ENCODE measurements at regions not wholly inside any gene's neighbourhood (a gene's known extent, or its start where the extent isn't known, plus 50 kb on each side); places are given as distances from the start of the nearest gene placed in this dataset.

DNA sequence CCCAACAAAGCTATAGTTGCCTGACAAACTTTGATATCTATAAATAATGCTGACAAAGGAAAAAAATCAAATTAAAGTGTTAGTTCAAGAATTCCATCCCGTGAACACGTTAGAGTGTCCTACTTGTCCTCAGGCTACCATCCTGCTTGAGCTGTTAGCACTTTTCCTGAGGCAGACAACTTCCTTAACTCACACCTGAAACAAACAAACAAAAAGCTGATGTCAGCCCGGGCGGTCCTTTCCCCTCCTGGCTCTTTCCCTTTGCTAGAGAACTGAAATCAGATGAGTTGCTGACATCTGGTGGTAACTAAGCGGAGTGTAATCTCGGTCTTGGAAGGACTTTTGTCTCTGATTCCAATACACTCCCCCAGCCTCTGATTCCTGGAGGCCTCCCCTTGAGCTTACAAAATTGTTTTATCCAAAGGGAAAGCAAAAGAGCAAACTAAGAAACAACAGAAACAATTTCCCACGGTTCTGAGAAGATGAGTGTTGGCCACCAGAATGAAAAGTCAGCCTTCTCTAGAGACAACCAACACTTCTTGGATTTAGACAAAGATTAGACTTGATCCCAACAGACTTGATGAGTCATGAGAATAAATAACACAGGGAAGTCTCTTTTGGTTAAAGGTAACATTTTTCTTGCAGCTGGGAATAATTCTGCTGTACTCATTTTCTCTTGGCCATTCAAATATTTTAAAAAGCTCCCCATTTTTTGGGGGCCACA lies 135.4 kb downstream of the PROX1 start:
- TF ChIP-seq, protein P1, sequence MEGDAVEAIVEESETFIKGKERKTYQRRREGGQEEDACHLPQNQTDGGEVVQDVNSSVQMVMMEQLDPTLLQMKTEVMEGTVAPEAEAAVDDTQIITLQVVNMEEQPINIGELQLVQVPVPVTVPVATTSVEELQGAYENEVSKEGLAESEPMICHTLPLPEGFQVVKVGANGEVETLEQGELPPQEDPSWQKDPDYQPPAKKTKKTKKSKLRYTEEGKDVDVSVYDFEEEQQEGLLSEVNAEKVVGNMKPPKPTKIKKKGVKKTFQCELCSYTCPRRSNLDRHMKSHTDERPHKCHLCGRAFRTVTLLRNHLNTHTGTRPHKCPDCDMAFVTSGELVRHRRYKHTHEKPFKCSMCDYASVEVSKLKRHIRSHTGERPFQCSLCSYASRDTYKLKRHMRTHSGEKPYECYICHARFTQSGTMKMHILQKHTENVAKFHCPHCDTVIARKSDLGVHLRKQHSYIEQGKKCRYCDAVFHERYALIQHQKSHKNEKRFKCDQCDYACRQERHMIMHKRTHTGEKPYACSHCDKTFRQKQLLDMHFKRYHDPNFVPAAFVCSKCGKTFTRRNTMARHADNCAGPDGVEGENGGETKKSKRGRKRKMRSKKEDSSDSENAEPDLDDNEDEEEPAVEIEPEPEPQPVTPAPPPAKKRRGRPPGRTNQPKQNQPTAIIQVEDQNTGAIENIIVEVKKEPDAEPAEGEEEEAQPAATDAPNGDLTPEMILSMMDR (IDR thresholded peaks at IDR 0.05; ENCODE audit: low read length): peak; percentile 66
- TF ChIP-seq EZH2 (IDR thresholded peaks at IDR 0.05; ENCODE audit: borderline replicate concordance, low read length): no peak

Data from OCI-LY1 (cell line).